ENCODE measurements at regions not wholly inside any gene's neighbourhood (a gene's known extent, or its start where the extent isn't known, plus 50 kb on each side); places are given as distances from the start of the nearest gene placed in this dataset.

- DNase-seq (ENCODE audit: low read depth) = no peak
- no peak overlapping the region for H3K4me3 ChIP-seq (ENCODE audit: low read length)
- no peak for TF ChIP-seq CTCF (IDR thresholded peaks at IDR 0.05; ENCODE audit: insufficient read depth, low read depth, low read length, missing control alignments)
These were observed 125.4 kb upstream of the COX10 start for GRCh38 chr17:13943909-13944308.

GRCh38 chr17:13947499-13947898 lies 121.8 kb upstream of the COX10 start:
- no peak overlapping the region for H3K4me3 ChIP-seq (ENCODE audit: low read length)
- DNase-seq (ENCODE audit: low read depth) = no peak
- no peak for TF ChIP-seq CTCF (IDR thresholded peaks at IDR 0.05; ENCODE audit: insufficient read depth, low read depth, low read length, missing control alignments)

GRCh38 chr17:13952009-13952750 lies 117.1 kb upstream of the COX10 start:
- no peak for DNase-seq (ENCODE audit: low read depth)
- H3K4me3 ChIP-seq (ENCODE audit: low read length) = no peak overlapping the region
- TF ChIP-seq CTCF (IDR thresholded peaks at IDR 0.05; ENCODE audit: insufficient read depth, low read depth, low read length, missing control alignments) = no peak

- H3K4me3 ChIP-seq (ENCODE audit: low read length) = no peak overlapping the region
- TF ChIP-seq CTCF (IDR thresholded peaks at IDR 0.05; ENCODE audit: insufficient read depth, low read depth, low read length, missing control alignments) = no peak
- DNase-seq (ENCODE audit: low read depth) = no peak
These were observed 115.5 kb upstream of the COX10 start for GRCh38 chr17:13953841-13954240.

GRCh38 chr17:13957636-13958035 lies 111.7 kb upstream of the COX10 start:
- TF ChIP-seq CTCF (IDR thresholded peaks at IDR 0.05; ENCODE audit: insufficient read depth, low read depth, low read length, missing control alignments) = no peak
- no peak for DNase-seq (ENCODE audit: low read depth)
- H3K4me3 ChIP-seq (ENCODE audit: low read length) = no peak overlapping the region

- no peak for TF ChIP-seq CTCF (IDR thresholded peaks at IDR 0.05; ENCODE audit: insufficient read depth, low read depth, low read length, missing control alignments)
These were observed 110.5 kb upstream of the COX10 start for GRCh38 chr17:13958773-13959172.

GRCh38 chr17:13961265-13961664 lies 108.0 kb upstream of the COX10 start:
- DNase-seq (ENCODE audit: low read depth) = peak; percentile 14
- TF ChIP-seq CTCF (IDR thresholded peaks at IDR 0.05; ENCODE audit: insufficient read depth, low read depth, low read length, missing control alignments) = no peak
- no peak overlapping the region for H3K4me3 ChIP-seq (ENCODE audit: low read length)

More at GRCh38 chr17:13958773-13959172, 110.5 kb upstream of the COX10 start:
- no peak for DNase-seq (ENCODE audit: low read depth)
- no peak overlapping the region for H3K4me3 ChIP-seq (ENCODE audit: low read length)

Data from epithelial cell of esophagus (primary cell).